Naive thymus-derived CD4-positive, alpha-beta T cell (primary cell): ENCODE measurements at regions not wholly inside any gene's neighbourhood (a gene's known extent, or its start where the extent isn't known, plus 50 kb on each side); places are given as distances from the start of the nearest gene placed in this dataset.

Experiments used
- ATAC-seq: fragments of 150-1000 bp; cut with Tn5 transposase; 2 replicates; pipeline ENCODE4 v1.10.0; 2021; ENCODE audit warnings: mild to moderate bottlenecking, moderate library complexity
- CTCF ChIA-PET: fragments of 350-600 bp; sonication (Branson Sonifier 250); formaldehyde crosslinking; loops from one replicate; lab custom pipeline; 2021; ENCODE audit warnings: antibody characterized with exemption; lab: Charles Lee
- POLR2A ChIA-PET: fragments of 350-600 bp; sonication (Branson Sonifier 250); formaldehyde crosslinking; loops from one replicate; lab custom pipeline; 2021; ENCODE audit warnings: antibody characterized with exemption, inconsistent platforms; lab: Charles Lee
- DNase-seq, 9 donors: peaks; one replicate each; pipeline versions ENCODE4 v3.0.0 to v3.0.0-alpha.2; 2020 to 2022; ENCODE audit warnings: mixed read lengths in 1 of 9
- H3K27ac ChIP-seq: one replicate; pipeline ENCODE4 v1.7.0; 2013; ENCODE audit warnings: mild to moderate bottlenecking, low read depth, low read length, moderate library complexity
- H3K27me3 ChIP-seq, 2 donors: one replicate each; pipeline ENCODE4 v1.7.0; 2013; ENCODE audit warnings: low read length in 2 of 2, mild to moderate bottlenecking in 2 of 2, moderate library complexity in 2 of 2; ENCODE audit not compliant: control insufficient read depth in 2 of 2, insufficient read depth in 2 of 2
- H3K36me3 ChIP-seq, 3 experiments: 1 replicate in 2 of 3; 2 replicates in 1 of 3; pipeline ENCODE4 v1.7.0; 2013; ENCODE audit warnings: low read length in 3 of 3, mild to moderate bottlenecking in 3 of 3, moderate library complexity in 1 of 3; ENCODE audit not compliant: insufficient read depth in 3 of 3, control insufficient read depth in 2 of 3
- H3K4me1 ChIP-seq, 2 donors: one replicate each; pipeline ENCODE4 v1.7.0; 2013; ENCODE audit warnings: low read length in 2 of 2, mild to moderate bottlenecking in 2 of 2, moderate library complexity in 1 of 2; ENCODE audit not compliant: control insufficient read depth in 2 of 2, insufficient read depth in 2 of 2
- H3K4me3 ChIP-seq: 2 replicates; pipeline ENCODE4 v1.7.0; 2013; ENCODE audit warnings: mild to moderate bottlenecking, low read length
- H3K9me3 ChIP-seq, 3 experiments: 1 replicate in 2 of 3; 2 replicates in 1 of 3; pipeline ENCODE4 v1.7.0; 2013; ENCODE audit warnings: low read length in 3 of 3; ENCODE audit not compliant: control insufficient read depth in 2 of 3
- H3K27ac Mint-ChIP-seq, 9 donors: one replicate each; pipeline ENCODE4 v1.8.0; 2020 to 2022; ENCODE audit warnings: mixed read lengths in 9 of 9, mild to moderate bottlenecking in 8 of 9, moderate library complexity in 5 of 9, inconsistent platforms in 2 of 9
- H3K27me3 Mint-ChIP-seq, 5 donors: one replicate each; pipeline ENCODE4 v1.8.0; 2021 to 2022; ENCODE audit warnings: mixed read lengths in 5 of 5, mild to moderate bottlenecking in 1 of 5
- H3K36me3 Mint-ChIP-seq, 5 donors: one replicate each; pipeline ENCODE4 v1.8.0; 2020 to 2022; ENCODE audit warnings: mixed read lengths in 5 of 5, mild to moderate bottlenecking in 3 of 5, inconsistent platforms in 1 of 5
- H3K4me1 Mint-ChIP-seq, 7 donors: one replicate each; pipeline ENCODE4 v1.8.0; 2020 to 2022; ENCODE audit warnings: mixed read lengths in 7 of 7, mild to moderate bottlenecking in 3 of 7, inconsistent platforms in 1 of 7
- H3K4me3 Mint-ChIP-seq, 10 donors: one replicate each; pipeline ENCODE4 v1.8.0; 2020 to 2022; ENCODE audit warnings: mild to moderate bottlenecking in 10 of 10, mixed read lengths in 10 of 10, moderate library complexity in 6 of 10, inconsistent platforms in 2 of 10
- H3K9me3 Mint-ChIP-seq, 11 donors: one replicate each; pipeline ENCODE4 v1.8.0; 2020 to 2022; ENCODE audit warnings: mixed read lengths in 11 of 11, mild to moderate bottlenecking in 4 of 11, inconsistent platforms in 1 of 11, moderate library complexity in 1 of 11
- intact Hi-C, 2 donors: fragments of 100-400 bp; cut with micrococcal nuclease; formaldehyde crosslinking; loops; one replicate each; pipeline ENCODE4 v1.15.1; 2023

GRCh38 chr1:201609661-201610318, 70.9 kb downstream of the NAV1 start:
- Mint-ChIP-seq H3K36me3 (no peaks in the 10 kb centered on the region), H3K4me3 (no peak overlapping the region), H3K4me1 (no peaks in the 10 kb centered on the region), H3K27me3 (peaks cover 0 to 9% (median 0%) of the 10 kb centered on the region in 5 donors), H3K27ac (no peak overlapping the region), H3K9me3 (peaks cover 0 to 1% (median 0%) of the 10 kb centered on the region in 11 donors)
- no peaks in the 10 kb centered on the region for H3K36me3 ChIP-seq
- ChIA-PET CTCF (no interaction called here), POLR2A (no interaction called here)
- ATAC-seq (no peak), DNase-seq (no peak)
- H3K9me3 ChIP-seq, result no peaks in the 10 kb centered on the region
- intact Hi-C loops, result no loop called here
- no peak overlapping the region for H3K27ac ChIP-seq
- no peaks in the 10 kb centered on the region for H3K4me1 ChIP-seq
- H3K4me3 ChIP-seq, result no peak overlapping the region
- no peaks in the 10 kb centered on the region for H3K27me3 ChIP-seq

GRCh38 chr1:201610858-201611257, 71.9 kb downstream of the NAV1 start:
- Histone ChIP-seq H3K27me3 (no peaks in the 10 kb centered on the region), H3K4me3 (no peak overlapping the region), H3K4me1 (no peaks in the 10 kb centered on the region), H3K36me3 (no peaks in the 10 kb centered on the region), H3K27ac (no peak overlapping the region), H3K9me3 (no peaks in the 10 kb centered on the region)
- ChIA-PET CTCF (interaction anchor here (0.6 kb wide), 1 partner anchor 135 kb away, joined by 3 read pairs; no protein-coding TSS in a partner anchor), POLR2A (no interaction called here)
- Mint-ChIP-seq H3K27me3 (peaks cover 0 to 9% (median 0%) of the 10 kb centered on the region in 5 donors), H3K36me3 (no peaks in the 10 kb centered on the region), H3K4me1 (no peaks in the 10 kb centered on the region), H3K4me3 (no peak overlapping the region), H3K27ac (no peak overlapping the region), H3K9me3 (no peaks in the 10 kb centered on the region)
- ATAC-seq, result no peak
- intact Hi-C loops, result no loop called here
- no peak for DNase-seq

DNA sequence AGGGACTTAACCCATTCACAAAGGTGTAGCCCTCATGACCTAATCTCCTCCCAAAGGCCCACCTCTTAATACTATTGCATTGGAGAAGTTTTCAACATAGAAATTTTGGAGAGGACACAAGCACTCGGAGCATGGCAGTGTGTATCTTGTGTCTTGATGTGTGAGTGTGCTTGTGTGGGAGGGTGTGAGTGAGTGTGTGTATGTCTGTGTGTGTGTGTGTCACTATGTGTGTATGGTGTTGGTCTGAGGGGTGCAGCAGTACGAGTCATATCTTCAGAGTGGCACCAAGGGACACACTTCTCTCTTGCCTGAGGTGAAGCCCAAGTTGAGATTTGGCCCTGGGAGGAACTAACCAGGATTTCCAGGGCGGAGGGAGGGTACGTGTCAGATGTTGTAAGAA, 73.7 kb downstream of the NAV1 start:
- ChIA-PET POLR2A (no interaction called here), CTCF (no interaction called here)
- intact Hi-C loops, result no loop called here
- H3K9me3 ChIP-seq, result no peaks in the 10 kb centered on the region
- H3K4me1 ChIP-seq, result no peaks in the 10 kb centered on the region
- H3K27me3 Mint-ChIP-seq, result peaks cover 0 to 9% (median 0%) of the 10 kb centered on the region in 5 donors
- H3K4me3 Mint-ChIP-seq, result no peak overlapping the region
- H3K9me3 Mint-ChIP-seq, result no peaks in the 10 kb centered on the region
- no peak for ATAC-seq
- H3K27me3 ChIP-seq, result no peaks in the 10 kb centered on the region
- no peak for DNase-seq
- no peaks in the 10 kb centered on the region for H3K36me3 ChIP-seq
- no peaks in the 10 kb centered on the region for H3K36me3 Mint-ChIP-seq
- no peaks in the 10 kb centered on the region for H3K4me1 Mint-ChIP-seq
- H3K4me3 ChIP-seq, result no peak overlapping the region
- no peak overlapping the region for H3K27ac ChIP-seq
- H3K27ac Mint-ChIP-seq, result no peak overlapping the region

DNA sequence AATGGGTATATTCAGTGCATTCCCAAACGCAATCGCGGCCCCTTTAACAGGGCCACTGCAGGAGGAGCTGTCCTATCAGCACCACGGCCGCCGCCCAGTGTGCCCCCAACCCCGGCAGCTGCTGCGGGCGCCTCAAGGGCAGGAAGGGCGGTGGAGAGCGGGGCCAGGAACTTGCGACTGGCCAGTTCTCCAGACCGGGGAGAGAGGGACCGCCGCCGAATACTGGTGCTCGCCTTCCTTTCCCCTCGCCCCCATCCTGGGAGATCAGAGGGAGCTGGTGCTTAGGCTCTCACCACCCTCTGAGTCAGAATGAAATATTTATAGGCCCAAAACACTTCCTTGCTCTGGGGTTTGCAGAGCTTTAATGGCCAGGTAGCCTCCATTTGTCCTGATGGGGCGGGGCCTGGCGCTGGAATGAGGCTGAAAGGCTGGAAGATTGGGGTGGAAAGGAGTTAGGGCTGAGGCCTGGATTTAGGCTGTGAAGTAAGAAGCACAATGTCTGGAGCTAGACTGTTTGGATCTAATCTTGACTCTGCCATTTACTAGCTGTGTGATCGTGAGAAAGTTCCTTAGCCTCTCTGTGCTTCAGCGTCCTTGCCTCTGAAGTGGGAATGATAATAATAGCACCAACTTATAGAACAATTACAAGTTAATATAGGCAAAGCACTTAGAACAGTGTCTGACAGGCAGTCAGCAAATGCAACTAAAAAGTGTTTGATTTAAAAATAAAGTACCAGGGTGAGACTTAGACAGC, 75.5 kb downstream of the NAV1 start:
- no peaks in the 10 kb centered on the region for H3K36me3 Mint-ChIP-seq
- H3K27me3 Mint-ChIP-seq, result peaks cover 0 to 5% (median 0%) of the 10 kb centered on the region in 5 donors
- no peak overlapping the region for H3K27ac ChIP-seq
- no peaks in the 10 kb centered on the region for H3K36me3 ChIP-seq
- H3K27me3 ChIP-seq, result no peaks in the 10 kb centered on the region
- H3K4me1 ChIP-seq, result no peaks in the 10 kb centered on the region
- no peaks in the 10 kb centered on the region for H3K4me1 Mint-ChIP-seq
- CTCF ChIA-PET, result no interaction called here
- no peak overlapping the region for H3K4me3 Mint-ChIP-seq
- no peaks in the 10 kb centered on the region for H3K9me3 Mint-ChIP-seq
- POLR2A ChIA-PET, result no interaction called here
- H3K9me3 ChIP-seq, result no peaks in the 10 kb centered on the region
- no peak overlapping the region for H3K4me3 ChIP-seq
- intact Hi-C loops, result no loop called here
- DNase-seq (no peak), ATAC-seq (no peak)
- no peak overlapping the region for H3K27ac Mint-ChIP-seq

- Histone ChIP-seq H3K9me3 (no peaks in the 10 kb centered on the region), H3K27ac (no peak overlapping the region), H3K36me3 (no peaks in the 10 kb centered on the region), H3K27me3 (no peaks in the 10 kb centered on the region), H3K4me3 (no peak overlapping the region), H3K4me1 (no peaks in the 10 kb centered on the region)
- no peak for DNase-seq
- H3K36me3 Mint-ChIP-seq, result no peaks in the 10 kb centered on the region
- H3K27ac Mint-ChIP-seq, result no peak overlapping the region
- POLR2A ChIA-PET, result no interaction called here
- no peak overlapping the region for H3K4me3 Mint-ChIP-seq
- CTCF ChIA-PET, result no interaction called here
- peaks cover 0 to 1% (median 0%) of the 10 kb centered on the region in 5 donors for H3K27me3 Mint-ChIP-seq
- intact Hi-C loops, result no loop called here
- no peaks in the 10 kb centered on the region for H3K4me1 Mint-ChIP-seq
- no peaks in the 10 kb centered on the region for H3K9me3 Mint-ChIP-seq
- no peak for ATAC-seq
These were observed 78.2 kb downstream of the NAV1 start for GRCh38 chr1:201617157-201617556.

- H3K4me3 Mint-ChIP-seq, result no peak overlapping the region
- no peaks in the 10 kb centered on the region for H3K4me1 Mint-ChIP-seq
- Histone ChIP-seq H3K4me1 (no peaks in the 10 kb centered on the region), H3K36me3 (no peaks in the 10 kb centered on the region), H3K27me3 (no peaks in the 10 kb centered on the region), H3K4me3 (no peak overlapping the region), H3K9me3 (no peaks in the 10 kb centered on the region), H3K27ac (no peak overlapping the region)
- ChIA-PET POLR2A (no interaction called here), CTCF (no interaction called here)
- no peak for ATAC-seq
- H3K9me3 Mint-ChIP-seq, result no peaks in the 10 kb centered on the region
- intact Hi-C loops, result no loop called here
- no peaks in the 10 kb centered on the region for H3K36me3 Mint-ChIP-seq
- H3K27ac Mint-ChIP-seq, result no peak overlapping the region
- no peaks in the 10 kb centered on the region for H3K27me3 Mint-ChIP-seq
- DNase-seq, result no peak
These were observed 79.5 kb downstream of the NAV1 start for GRCh38 chr1:201618389-201618788.

- no peak for DNase-seq
- no peak overlapping the region for H3K4me3 Mint-ChIP-seq
- Histone ChIP-seq H3K27me3 (no peaks in the 10 kb centered on the region), H3K36me3 (no peaks in the 10 kb centered on the region), H3K4me3 (no peak overlapping the region), H3K4me1 (no peaks in the 10 kb centered on the region), H3K9me3 (no peaks in the 10 kb centered on the region), H3K27ac (no peak overlapping the region)
- POLR2A ChIA-PET, result no interaction called here
- no peaks in the 10 kb centered on the region for H3K4me1 Mint-ChIP-seq
- H3K27ac Mint-ChIP-seq, result no peak overlapping the region
- H3K36me3 Mint-ChIP-seq, result no peaks in the 10 kb centered on the region
- H3K27me3 Mint-ChIP-seq, result no peaks in the 10 kb centered on the region
- CTCF ChIA-PET, result interaction anchor here (0.6 kb wide), 1 partner anchor 221 kb away, joined by 3 read pairs; no protein-coding TSS in a partner anchor
- intact Hi-C loops, result no loop called here
- ATAC-seq, result no peak
- no peaks in the 10 kb centered on the region for H3K9me3 Mint-ChIP-seq
These were observed 80.0 kb downstream of the NAV1 start for GRCh38 chr1:201618905-201619304.
